ENCODE measurements at regions not wholly inside any gene's neighbourhood (a gene's known extent, or its start where the extent isn't known, plus 50 kb on each side); places are given as distances from the start of the nearest gene placed in this dataset.
"Not testable (repeated sequence)": the region's sequence is repeated elsewhere in the genome, so short reads cannot be mapped to it uniquely, and the experiment has no call there.

GRCh38 chr6:165765256-165765655 lies 102.2 kb upstream of the PDE10A start:
- not testable (repeated sequence) for TF ChIP-seq POLR2AphosphoS5 (IDR thresholded peaks at IDR 0.05); TAF1 (IDR thresholded peaks at IDR 0.05; ENCODE audit: low read depth); EZH2 (IDR thresholded peaks at IDR 0.05; ENCODE audit: borderline replicate concordance, insufficient read depth, low read length, poor library complexity, severe bottlenecking); CTCF (IDR thresholded peaks at IDR 0.05; ENCODE audit: poor library complexity, severe bottlenecking)

Data from neural cell (in vitro differentiated cells).